ENCODE measurements at regions not wholly inside any gene's neighbourhood (a gene's known extent, or its start where the extent isn't known, plus 50 kb on each side); places are given as distances from the start of the nearest gene placed in this dataset.

- no peaks in the 10 kb centered on the region for H3K9me3 ChIP-seq
- DNase-seq: no peak
- intact Hi-C loops (cut with DNase I): loop anchor here (10.0 kb wide), 1 partner anchor 681 kb away; no protein-coding TSS in a partner anchor
- no peak overlapping the region for H3K4me3 ChIP-seq
- no peaks in the 10 kb centered on the region for H3K4me1 ChIP-seq
- 15 to 17% methylated on average over 8 of the region's 8 CpGs for WGBS, 2 donors
- TF ChIP-seq, protein P1, sequence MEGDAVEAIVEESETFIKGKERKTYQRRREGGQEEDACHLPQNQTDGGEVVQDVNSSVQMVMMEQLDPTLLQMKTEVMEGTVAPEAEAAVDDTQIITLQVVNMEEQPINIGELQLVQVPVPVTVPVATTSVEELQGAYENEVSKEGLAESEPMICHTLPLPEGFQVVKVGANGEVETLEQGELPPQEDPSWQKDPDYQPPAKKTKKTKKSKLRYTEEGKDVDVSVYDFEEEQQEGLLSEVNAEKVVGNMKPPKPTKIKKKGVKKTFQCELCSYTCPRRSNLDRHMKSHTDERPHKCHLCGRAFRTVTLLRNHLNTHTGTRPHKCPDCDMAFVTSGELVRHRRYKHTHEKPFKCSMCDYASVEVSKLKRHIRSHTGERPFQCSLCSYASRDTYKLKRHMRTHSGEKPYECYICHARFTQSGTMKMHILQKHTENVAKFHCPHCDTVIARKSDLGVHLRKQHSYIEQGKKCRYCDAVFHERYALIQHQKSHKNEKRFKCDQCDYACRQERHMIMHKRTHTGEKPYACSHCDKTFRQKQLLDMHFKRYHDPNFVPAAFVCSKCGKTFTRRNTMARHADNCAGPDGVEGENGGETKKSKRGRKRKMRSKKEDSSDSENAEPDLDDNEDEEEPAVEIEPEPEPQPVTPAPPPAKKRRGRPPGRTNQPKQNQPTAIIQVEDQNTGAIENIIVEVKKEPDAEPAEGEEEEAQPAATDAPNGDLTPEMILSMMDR (IDR thresholded peaks at IDR 0.05): peak; percentile 30 to 62 (median 42)
- TF ChIP-seq POLR2A (IDR thresholded peaks at IDR 0.05): no peak
- no peak overlapping the region for H3K27ac ChIP-seq
- peaks cover 0 to 8% (median 0%) of the 10 kb centered on the region in 4 donors for H3K27me3 ChIP-seq
- no peaks in the 10 kb centered on the region for H3K36me3 ChIP-seq
Measured at GRCh38 chr5:152505442-152506042, 100.5 kb upstream of the NMUR2 start.

GRCh38 chr5:152511120-152511519, 106.0 kb upstream of the NMUR2 start:
- DNase-seq: no peak
- 82 to 86% methylated on average over 5 of the region's 5 CpGs for WGBS, 2 donors
- TF ChIP-seq, protein P1 (IDR thresholded peaks at IDR 0.05): no peak
- TF ChIP-seq POLR2A (IDR thresholded peaks at IDR 0.05): no peak
- no peak overlapping the region for H3K4me3 ChIP-seq
- no peaks in the 10 kb centered on the region for H3K9me3 ChIP-seq
- H3K27me3 ChIP-seq: no peaks in the 10 kb centered on the region
- H3K4me1 ChIP-seq: no peaks in the 10 kb centered on the region
- intact Hi-C loops (cut with DNase I): no loop called here
- H3K27ac ChIP-seq: no peak overlapping the region
- H3K36me3 ChIP-seq: no peaks in the 10 kb centered on the region

GRCh38 chr5:152511531-152512132, 106.6 kb upstream of the NMUR2 start:
- intact Hi-C loops (cut with DNase I): no loop called here
- WGBS, 2 donors: 66 to 77% methylated on average over 7 of the region's 7 CpGs
- Histone ChIP-seq H3K27me3 (no peaks in the 10 kb centered on the region), H3K4me1 (no peaks in the 10 kb centered on the region), H3K4me3 (no peak overlapping the region), H3K27ac (no peak overlapping the region), H3K9me3 (no peaks in the 10 kb centered on the region), H3K36me3 (no peaks in the 10 kb centered on the region)
- TF ChIP-seq, protein P1 (IDR thresholded peaks at IDR 0.05): no peak
- no peak for TF ChIP-seq POLR2A (IDR thresholded peaks at IDR 0.05)
- no peak for DNase-seq

DNA sequence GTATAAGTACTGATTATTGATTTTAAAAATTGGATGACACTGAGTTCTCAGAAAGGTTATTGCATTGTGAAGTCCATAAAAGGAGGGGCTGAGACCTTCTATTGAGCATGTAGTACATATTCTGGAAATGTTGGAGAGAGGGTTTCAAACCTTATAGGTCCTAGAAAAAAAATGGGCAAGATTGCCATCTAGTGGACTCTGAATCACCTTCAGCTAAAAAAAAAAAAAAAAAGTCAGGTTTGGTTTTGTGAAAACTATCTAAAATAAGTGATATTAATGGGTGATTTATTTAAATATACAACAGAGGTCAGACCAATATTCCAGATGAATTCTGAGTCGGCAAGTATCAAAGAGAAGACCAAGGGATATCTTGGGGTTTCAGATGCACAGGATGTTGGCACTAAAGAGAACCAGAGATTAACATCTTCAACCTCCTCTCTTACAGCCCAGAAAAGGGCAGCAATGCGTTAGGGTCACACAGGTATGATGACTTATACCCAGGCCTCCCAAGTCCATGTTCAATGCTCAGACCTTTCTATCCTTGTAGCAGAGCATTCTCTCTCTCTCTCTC, 109.8 kb upstream of the NMUR2 start:
- H3K36me3 ChIP-seq: no peaks in the 10 kb centered on the region
- no peaks in the 10 kb centered on the region for H3K27me3 ChIP-seq
- intact Hi-C loops (cut with DNase I): no loop called here
- no peak overlapping the region for H3K4me3 ChIP-seq
- H3K4me1 ChIP-seq: no peaks in the 10 kb centered on the region
- no peak for DNase-seq
- 32% methylated on average over 2 of the region's 2 CpGs for WGBS, 2 donors
- no peak overlapping the region for H3K27ac ChIP-seq
- TF ChIP-seq POLR2A (IDR thresholded peaks at IDR 0.05): no peak
- TF ChIP-seq, protein P1 (IDR thresholded peaks at IDR 0.05): no peak
- H3K9me3 ChIP-seq: no peaks in the 10 kb centered on the region

DNA sequence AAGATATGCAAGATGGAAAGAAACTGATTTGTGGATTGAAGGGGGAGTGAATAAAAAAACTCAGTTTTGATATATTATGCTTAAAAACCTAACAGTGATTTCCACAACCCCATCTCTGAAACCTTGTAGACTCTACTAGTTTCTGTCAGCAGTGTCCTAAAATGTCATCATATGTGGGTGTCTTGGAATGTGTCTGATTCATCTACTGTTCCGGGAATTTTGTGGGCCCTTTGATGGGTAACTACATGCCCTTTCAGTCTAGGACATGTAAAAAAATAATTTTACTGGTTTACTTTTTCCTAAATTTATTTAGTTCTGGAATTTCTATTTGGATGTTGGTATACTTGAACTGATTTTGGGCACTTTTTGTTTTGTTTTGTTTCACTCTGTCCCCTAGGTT, 118.9 kb upstream of the NMUR2 start:
- Histone ChIP-seq H3K27ac (no peak overlapping the region), H3K27me3 (no peaks in the 10 kb centered on the region), H3K4me3 (no peak overlapping the region), H3K36me3 (no peaks in the 10 kb centered on the region), H3K4me1 (peaks cover 0 to 6% (median 0%) of the 10 kb centered on the region in 3 donors), H3K9me3 (no peaks in the 10 kb centered on the region)
- DNase-seq: no peak
- intact Hi-C loops (cut with DNase I): no loop called here
- TF ChIP-seq POLR2A (IDR thresholded peaks at IDR 0.05): no peak
- TF ChIP-seq, protein P1 (IDR thresholded peaks at IDR 0.05): no peak
- WGBS, 2 donors: 27 to 38% methylated on average over 1 of the region's 1 CpG
